ENCODE measurements at regions not wholly inside any gene's neighbourhood (a gene's known extent, or its start where the extent isn't known, plus 50 kb on each side); places are given as distances from the start of the nearest gene placed in this dataset.

- no peak for TF ChIP-seq RARB (CRISPR knock-in tag; IDR thresholded peaks at IDR 0.05)
- no peak for TF ChIP-seq ZFP30 (CRISPR knock-in tag; IDR thresholded peaks at IDR 0.05)
- TF ChIP-seq, protein P1, sequence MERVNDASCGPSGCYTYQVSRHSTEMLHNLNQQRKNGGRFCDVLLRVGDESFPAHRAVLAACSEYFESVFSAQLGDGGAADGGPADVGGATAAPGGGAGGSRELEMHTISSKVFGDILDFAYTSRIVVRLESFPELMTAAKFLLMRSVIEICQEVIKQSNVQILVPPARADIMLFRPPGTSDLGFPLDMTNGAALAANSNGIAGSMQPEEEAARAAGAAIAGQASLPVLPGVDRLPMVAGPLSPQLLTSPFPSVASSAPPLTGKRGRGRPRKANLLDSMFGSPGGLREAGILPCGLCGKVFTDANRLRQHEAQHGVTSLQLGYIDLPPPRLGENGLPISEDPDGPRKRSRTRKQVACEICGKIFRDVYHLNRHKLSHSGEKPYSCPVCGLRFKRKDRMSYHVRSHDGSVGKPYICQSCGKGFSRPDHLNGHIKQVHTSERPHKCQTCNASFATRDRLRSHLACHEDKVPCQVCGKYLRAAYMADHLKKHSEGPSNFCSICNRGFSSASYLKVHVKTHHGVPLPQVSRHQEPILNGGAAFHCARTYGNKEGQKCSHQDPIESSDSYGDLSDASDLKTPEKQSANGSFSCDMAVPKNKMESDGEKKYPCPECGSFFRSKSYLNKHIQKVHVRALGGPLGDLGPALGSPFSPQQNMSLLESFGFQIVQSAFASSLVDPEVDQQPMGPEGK (CRISPR knock-in tag; IDR thresholded peaks at IDR 0.05; ENCODE audit: borderline replicate concordance) = no peak
- TF ChIP-seq ZNF565 (CRISPR knock-in tag; conservative IDR thresholded peaks at IDR 0.05; ENCODE audit: low read depth) = no peak
- no peak for TF ChIP-seq ZC3H10 (CRISPR knock-in tag; IDR thresholded peaks at IDR 0.05)
- ATAC-seq = no peak
Measured at GRCh38 chr18:51543658-51544155, 346.2 kb upstream of the MEX3C start.

DNA sequence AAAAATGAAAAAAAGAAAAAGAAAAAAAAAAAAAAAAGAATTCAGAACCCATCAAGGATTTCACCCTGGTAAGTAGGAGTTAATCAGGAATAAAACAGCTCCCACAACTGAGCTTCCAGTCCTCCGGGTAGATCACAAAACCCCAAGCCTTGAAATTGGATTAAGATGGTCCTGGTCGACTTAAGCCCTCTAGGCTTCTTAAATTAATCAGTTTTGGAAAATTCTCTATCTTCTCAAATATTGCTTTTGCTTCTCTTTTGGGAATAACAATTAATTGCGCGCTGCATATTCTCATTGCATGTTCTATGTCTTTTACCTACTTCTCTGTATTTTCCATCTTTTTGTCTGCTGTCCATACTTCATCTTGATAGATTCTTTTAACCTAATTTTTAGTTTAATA, 348.0 kb upstream of the MEX3C start:
- TF ChIP-seq ZC3H10 (CRISPR knock-in tag; IDR thresholded peaks at IDR 0.05) = no peak
- TF ChIP-seq ZNF8 (CRISPR knock-in tag; IDR thresholded peaks at IDR 0.05) = no peak
- no peak for TF ChIP-seq ZNF70 (CRISPR knock-in tag; IDR thresholded peaks at IDR 0.05)
- TF ChIP-seq ZFP30 (CRISPR knock-in tag; IDR thresholded peaks at IDR 0.05) = no peak
- no peak for TF ChIP-seq TOX (CRISPR knock-in tag; IDR thresholded peaks at IDR 0.05; ENCODE audit: borderline replicate concordance)
- no peak for TF ChIP-seq BACH2 (CRISPR knock-in tag; IDR thresholded peaks at IDR 0.05; ENCODE audit: borderline replicate concordance)
- no peak for TF ChIP-seq ISL1 (CRISPR knock-in tag; IDR thresholded peaks at IDR 0.05)
- TF ChIP-seq, protein P1 (CRISPR knock-in tag; IDR thresholded peaks at IDR 0.05; ENCODE audit: borderline replicate concordance) = no peak
- TF ChIP-seq, protein P2, sequence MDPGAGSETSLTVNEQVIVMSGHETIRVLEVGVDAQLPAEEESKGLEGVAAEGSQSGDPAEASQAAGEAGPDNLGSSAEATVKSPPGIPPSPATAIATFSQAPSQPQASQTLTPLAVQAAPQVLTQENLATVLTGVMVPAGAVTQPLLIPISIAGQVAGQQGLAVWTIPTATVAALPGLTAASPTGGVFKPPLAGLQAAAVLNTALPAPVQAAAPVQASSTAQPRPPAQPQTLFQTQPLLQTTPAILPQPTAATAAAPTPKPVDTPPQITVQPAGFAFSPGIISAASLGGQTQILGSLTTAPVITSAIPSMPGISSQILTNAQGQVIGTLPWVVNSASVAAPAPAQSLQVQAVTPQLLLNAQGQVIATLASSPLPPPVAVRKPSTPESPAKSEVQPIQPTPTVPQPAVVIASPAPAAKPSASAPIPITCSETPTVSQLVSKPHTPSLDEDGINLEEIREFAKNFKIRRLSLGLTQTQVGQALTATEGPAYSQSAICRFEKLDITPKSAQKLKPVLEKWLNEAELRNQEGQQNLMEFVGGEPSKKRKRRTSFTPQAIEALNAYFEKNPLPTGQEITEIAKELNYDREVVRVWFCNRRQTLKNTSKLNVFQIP (CRISPR knock-in tag; IDR thresholded peaks at IDR 0.05; ENCODE audit: borderline replicate concordance, low read depth) = no peak
- TF ChIP-seq GLIS3 (CRISPR knock-in tag; IDR thresholded peaks at IDR 0.05) = no peak
- no peak for TF ChIP-seq CREB5 (CRISPR knock-in tag; IDR thresholded peaks at IDR 0.05; ENCODE audit: low read depth)
- no peak for TF ChIP-seq SNAI2 (CRISPR knock-in tag; IDR thresholded peaks at IDR 0.05)
- TF ChIP-seq TSHZ2 (CRISPR knock-in tag; IDR thresholded peaks at IDR 0.05) = no peak
- TF ChIP-seq, protein P3, sequence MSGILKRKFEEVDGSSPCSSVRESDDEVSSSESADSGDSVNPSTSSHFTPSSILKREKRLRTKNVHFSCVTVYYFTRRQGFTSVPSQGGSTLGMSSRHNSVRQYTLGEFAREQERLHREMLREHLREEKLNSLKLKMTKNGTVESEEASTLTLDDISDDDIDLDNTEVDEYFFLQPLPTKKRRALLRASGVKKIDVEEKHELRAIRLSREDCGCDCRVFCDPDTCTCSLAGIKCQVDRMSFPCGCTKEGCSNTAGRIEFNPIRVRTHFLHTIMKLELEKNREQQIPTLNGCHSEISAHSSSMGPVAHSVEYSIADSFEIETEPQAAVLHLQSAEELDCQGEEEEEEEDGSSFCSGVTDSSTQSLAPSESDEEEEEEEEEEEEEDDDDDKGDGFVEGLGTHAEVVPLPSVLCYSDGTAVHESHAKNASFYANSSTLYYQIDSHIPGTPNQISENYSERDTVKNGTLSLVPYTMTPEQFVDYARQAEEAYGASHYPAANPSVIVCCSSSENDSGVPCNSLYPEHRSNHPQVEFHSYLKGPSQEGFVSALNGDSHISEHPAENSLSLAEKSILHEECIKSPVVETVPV (CRISPR knock-in tag; IDR thresholded peaks at IDR 0.05) = no peak
- no peak for TF ChIP-seq ZFP3 (CRISPR knock-in tag; IDR thresholded peaks at IDR 0.05)
- no peak for TF ChIP-seq OSR1 (CRISPR knock-in tag; IDR thresholded peaks at IDR 0.05)
- no peak for TF ChIP-seq RARB (CRISPR knock-in tag; IDR thresholded peaks at IDR 0.05)
- no peak for TF ChIP-seq CSDC2 (CRISPR knock-in tag; IDR thresholded peaks at IDR 0.05)
- no peak for TF ChIP-seq PPARA (CRISPR knock-in tag; IDR thresholded peaks at IDR 0.05; ENCODE audit: borderline replicate concordance)
- no peak for ATAC-seq

Data from SK-N-SH treated with all-trans-retinoic acid at 6 μM for 48 hours (cell line).